HEK293 (cell line): ENCODE measurements at regions not wholly inside any gene's neighbourhood (a gene's known extent, or its start where the extent isn't known, plus 50 kb on each side); places are given as distances from the start of the nearest gene placed in this dataset.

Source experiments
- CTCF ChIA-PET: fragments of 350-600 bp; formaldehyde crosslinking; extraction: SDS; loops from one replicate; lab custom pipeline; 2021; ENCODE audit warnings: antibody characterized with exemption; lab: Yijun Ruan, JAX
- POLR2A ChIA-PET: fragments of 300-600 bp; formaldehyde crosslinking; extraction: SDS; loops from one replicate; lab custom pipeline; 2020; ENCODE audit warnings: antibody characterized with exemption, inconsistent platforms; lab: Yijun Ruan, JAX
- H3K27ac ChIP-seq: fragments of 200-500 bp; sonication (Bioruptor generic); 2 replicates; pipeline ENCODE4 v1.5.1; 2014; ENCODE audit warnings: low read depth, low read length, control low read depth, inconsistent platforms; ENCODE audit errors: extremely low read depth
- H3K36me3 ChIP-seq, 2 experiments: fragments of 200-500 bp in 1 of 2; sonication (Bioruptor generic) in 1 of 2; 1 replicate in 1 of 2; 2 replicates in 1 of 2; pipeline ENCODE4 v1.5.1; 2014 to 2017; ENCODE audit warnings: inconsistent platforms in 2 of 2, low read length in 2 of 2; ENCODE audit not compliant: control insufficient read depth in 2 of 2, insufficient read depth in 1 of 2
- H3K4me1 ChIP-seq: fragments of 200-500 bp; sonication (Bioruptor generic); 2 replicates; pipeline ENCODE4 v1.5.1; 2014; ENCODE audit warnings: mild to moderate bottlenecking, low read length, inconsistent platforms; ENCODE audit not compliant: control insufficient read depth, insufficient read depth
- H3K4me3 ChIP-seq: 2 replicates; pipeline ENCODE4 v1.5.1; 2011; ENCODE audit warnings: low read depth, mild to moderate bottlenecking, control low read depth, low read length, moderate library complexity
- H3K9me3 ChIP-seq: fragments of 200-500 bp; sonication (Bioruptor generic); 2 replicates; pipeline ENCODE4 v1.5.1; 2014; ENCODE audit warnings: low read depth, low read length, inconsistent platforms; ENCODE audit not compliant: control insufficient read depth, insufficient read depth
- BCL11A ChIP-seq: fragments of 450-650 bp; formaldehyde crosslinking; IDR thresholded peaks from 2 replicates; pipeline ENCODE4 v1.5.1; 2016; ENCODE audit warnings: low read depth, missing biosample characterization, missing genetic modification characterization
- GFI1B ChIP-seq: fragments of 450-650 bp; formaldehyde crosslinking; IDR thresholded peaks from 2 replicates; pipeline ENCODE4 v1.5.1; 2016; ENCODE audit warnings: missing biosample characterization, missing genetic modification characterization
- OVOL3 ChIP-seq: fragments of 450-650 bp; formaldehyde crosslinking; IDR thresholded peaks from 2 replicates; pipeline ENCODE4 v1.5.1; 2016; ENCODE audit warnings: missing biosample characterization, missing genetic modification characterization
- REPIN1 ChIP-seq: fragments of 450-650 bp; formaldehyde crosslinking; IDR thresholded peaks from 2 replicates; pipeline ENCODE4 v1.5.1; 2017; ENCODE audit warnings: missing biosample characterization, missing genetic modification characterization, low read depth
- SETDB1 ChIP-seq: IDR thresholded peaks from one replicate; pipeline ENCODE4 v1.6.1; 2017; ENCODE audit warnings: mild to moderate bottlenecking, low read length, moderate library complexity, mixed read lengths; ENCODE audit not compliant: insufficient read length
- YY1 ChIP-seq: fragments of 450-650 bp; formaldehyde crosslinking; IDR thresholded peaks from 2 replicates; pipeline ENCODE4 v1.5.1; 2018; ENCODE audit warnings: missing biosample characterization, missing genetic modification characterization
- ZEB2 ChIP-seq: fragments of 450-650 bp; formaldehyde crosslinking; IDR thresholded peaks from 2 replicates; pipeline ENCODE4 v1.5.1; 2016; ENCODE audit warnings: missing biosample characterization, missing genetic modification characterization
- ZNF202 ChIP-seq: fragments of 450-650 bp; formaldehyde crosslinking; IDR thresholded peaks from 2 replicates; pipeline ENCODE4 v1.5.1; 2016; ENCODE audit warnings: missing biosample characterization, missing genetic modification characterization, borderline replicate concordance
- ZNF223 ChIP-seq: fragments of 450-650 bp; formaldehyde crosslinking; IDR thresholded peaks from 2 replicates; pipeline ENCODE4 v1.5.1; 2016; ENCODE audit warnings: missing biosample characterization, missing genetic modification characterization
- ZNF23 ChIP-seq: fragments of 450-650 bp; formaldehyde crosslinking; IDR thresholded peaks from 2 replicates; pipeline ENCODE4 v1.5.1; 2016; ENCODE audit warnings: missing biosample characterization, missing genetic modification characterization, borderline replicate concordance
- ZNF324 ChIP-seq: fragments of 450-650 bp; formaldehyde crosslinking; IDR thresholded peaks from 2 replicates; pipeline ENCODE4 v1.5.1; 2016; ENCODE audit warnings: missing biosample characterization, missing genetic modification characterization
- ZNF354C ChIP-seq: fragments of 450-650 bp; formaldehyde crosslinking; IDR thresholded peaks from 2 replicates; pipeline ENCODE4 v1.5.1; 2016; ENCODE audit warnings: missing biosample characterization, missing genetic modification characterization, low read depth, borderline replicate concordance
- ZNF48 ChIP-seq: fragments of 450-650 bp; formaldehyde crosslinking; IDR thresholded peaks from 2 replicates; pipeline ENCODE4 v1.5.1; 2016; ENCODE audit warnings: missing biosample characterization, missing genetic modification characterization
- ZNF518A ChIP-seq: fragments of 450-650 bp; formaldehyde crosslinking; conservative IDR thresholded peaks from 2 replicates; pipeline ENCODE4 v1.5.1; 2016; ENCODE audit warnings: low read depth, missing biosample characterization, missing genetic modification characterization
- TF ChIP-seq, protein P1 (sequence below): fragments of 450-650 bp; formaldehyde crosslinking; IDR thresholded peaks from 2 replicates; pipeline ENCODE4 v1.5.0; 2017; ENCODE audit warnings: missing biosample characterization, missing genetic modification characterization, borderline replicate concordance
- TF ChIP-seq, protein P2 (sequence below): fragments of 450-650 bp; formaldehyde crosslinking; conservative IDR thresholded peaks from 2 replicates; pipeline ENCODE4 v1.5.1; 2016; ENCODE audit warnings: low read depth, missing biosample characterization, missing genetic modification characterization
- TF ChIP-seq, protein P3 (sequence below): fragments of 450-650 bp; IDR thresholded peaks from 2 replicates; pipeline ENCODE4 v1.5.1; 2018; ENCODE audit warnings: missing biosample characterization, missing genetic modification characterization

DNA sequence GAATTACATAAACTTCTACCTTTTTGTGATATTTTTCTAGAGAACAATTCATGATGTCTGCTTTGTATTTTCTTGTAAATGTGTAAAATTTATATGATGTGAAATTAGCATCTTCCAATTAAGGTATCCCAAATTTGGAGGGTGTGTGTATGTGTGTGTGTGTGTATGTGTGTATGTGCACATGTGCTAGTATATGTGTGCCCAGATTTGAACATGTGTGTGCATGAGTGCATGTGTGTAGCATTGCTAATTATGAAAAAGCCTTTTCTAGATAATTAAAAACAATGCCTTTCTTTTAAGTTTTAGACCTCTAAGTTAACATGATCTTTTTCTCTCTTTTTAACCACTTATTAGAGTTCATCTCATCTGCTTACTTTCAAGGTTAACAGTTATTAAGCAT is 208.0 kb upstream of the SPOPL start (continued):
- TF ChIP-seq, protein P1, sequence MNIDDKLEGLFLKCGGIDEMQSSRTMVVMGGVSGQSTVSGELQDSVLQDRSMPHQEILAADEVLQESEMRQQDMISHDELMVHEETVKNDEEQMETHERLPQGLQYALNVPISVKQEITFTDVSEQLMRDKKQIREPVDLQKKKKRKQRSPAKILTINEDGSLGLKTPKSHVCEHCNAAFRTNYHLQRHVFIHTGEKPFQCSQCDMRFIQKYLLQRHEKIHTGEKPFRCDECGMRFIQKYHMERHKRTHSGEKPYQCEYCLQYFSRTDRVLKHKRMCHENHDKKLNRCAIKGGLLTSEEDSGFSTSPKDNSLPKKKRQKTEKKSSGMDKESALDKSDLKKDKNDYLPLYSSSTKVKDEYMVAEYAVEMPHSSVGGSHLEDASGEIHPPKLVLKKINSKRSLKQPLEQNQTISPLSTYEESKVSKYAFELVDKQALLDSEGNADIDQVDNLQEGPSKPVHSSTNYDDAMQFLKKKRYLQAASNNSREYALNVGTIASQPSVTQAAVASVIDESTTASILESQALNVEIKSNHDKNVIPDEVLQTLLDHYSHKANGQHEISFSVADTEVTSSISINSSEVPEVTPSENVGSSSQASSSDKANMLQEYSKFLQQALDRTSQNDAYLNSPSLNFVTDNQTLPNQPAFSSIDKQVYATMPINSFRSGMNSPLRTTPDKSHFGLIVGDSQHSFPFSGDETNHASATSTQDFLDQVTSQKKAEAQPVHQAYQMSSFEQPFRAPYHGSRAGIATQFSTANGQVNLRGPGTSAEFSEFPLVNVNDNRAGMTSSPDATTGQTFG (tag by site-specific recombination): no peak
- TF ChIP-seq SETDB1 (no peak), ZNF202 (tag by site-specific recombination) (no peak), ZNF324 (no peak), OVOL3 (no peak)
- TF ChIP-seq, protein P2, sequence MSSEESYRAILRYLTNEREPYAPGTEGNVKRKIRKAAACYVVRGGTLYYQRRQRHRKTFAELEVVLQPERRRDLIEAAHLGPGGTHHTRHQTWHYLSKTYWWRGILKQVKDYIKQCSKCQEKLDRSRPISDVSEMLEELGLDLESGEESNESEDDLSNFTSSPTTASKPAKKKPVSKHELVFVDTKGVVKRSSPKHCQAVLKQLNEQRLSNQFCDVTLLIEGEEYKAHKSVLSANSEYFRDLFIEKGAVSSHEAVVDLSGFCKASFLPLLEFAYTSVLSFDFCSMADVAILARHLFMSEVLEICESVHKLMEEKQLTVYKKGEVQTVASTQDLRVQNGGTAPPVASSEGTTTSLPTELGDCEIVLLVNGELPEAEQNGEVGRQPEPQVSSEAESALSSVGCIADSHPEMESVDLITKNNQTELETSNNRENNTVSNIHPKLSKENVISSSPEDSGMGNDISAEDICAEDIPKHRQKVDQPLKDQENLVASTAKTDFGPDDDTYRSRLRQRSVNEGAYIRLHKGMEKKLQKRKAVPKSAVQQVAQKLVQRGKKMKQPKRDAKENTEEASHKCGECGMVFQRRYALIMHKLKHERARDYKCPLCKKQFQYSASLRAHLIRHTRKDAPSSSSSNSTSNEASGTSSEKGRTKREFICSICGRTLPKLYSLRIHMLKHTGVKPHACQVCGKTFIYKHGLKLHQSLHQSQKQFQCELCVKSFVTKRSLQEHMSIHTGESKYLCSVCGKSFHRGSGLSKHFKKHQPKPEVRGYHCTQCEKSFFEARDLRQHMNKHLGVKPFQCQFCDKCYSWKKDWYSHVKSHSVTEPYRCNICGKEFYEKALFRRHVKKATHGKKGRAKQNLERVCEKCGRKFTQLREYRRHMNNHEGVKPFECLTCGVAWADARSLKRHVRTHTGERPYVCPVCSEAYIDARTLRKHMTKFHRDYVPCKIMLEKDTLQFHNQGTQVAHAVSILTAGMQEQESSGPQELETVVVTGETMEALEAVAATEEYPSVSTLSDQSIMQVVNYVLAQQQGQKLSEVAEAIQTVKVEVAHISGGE (tag by site-specific recombination): no peak

GRCh38 chr2:138294451-138294850 is 207.1 kb upstream of the SPOPL start:
- TF ChIP-seq ZNF354C: no peak
- TF ChIP-seq ZNF223 (tag by site-specific recombination): no peak
- no peak for TF ChIP-seq GFI1B
- TF ChIP-seq ZNF48 (tag by site-specific recombination): no peak
- no peak for TF ChIP-seq YY1 (tag by site-specific recombination)
- no peak for TF ChIP-seq ZNF518A (tag by site-specific recombination)
- no peak for TF ChIP-seq ZEB2 (tag by site-specific recombination)
- TF ChIP-seq ZNF23 (tag by site-specific recombination): no peak
- TF ChIP-seq BCL11A (tag by site-specific recombination): no peak
- TF ChIP-seq, protein P3, sequence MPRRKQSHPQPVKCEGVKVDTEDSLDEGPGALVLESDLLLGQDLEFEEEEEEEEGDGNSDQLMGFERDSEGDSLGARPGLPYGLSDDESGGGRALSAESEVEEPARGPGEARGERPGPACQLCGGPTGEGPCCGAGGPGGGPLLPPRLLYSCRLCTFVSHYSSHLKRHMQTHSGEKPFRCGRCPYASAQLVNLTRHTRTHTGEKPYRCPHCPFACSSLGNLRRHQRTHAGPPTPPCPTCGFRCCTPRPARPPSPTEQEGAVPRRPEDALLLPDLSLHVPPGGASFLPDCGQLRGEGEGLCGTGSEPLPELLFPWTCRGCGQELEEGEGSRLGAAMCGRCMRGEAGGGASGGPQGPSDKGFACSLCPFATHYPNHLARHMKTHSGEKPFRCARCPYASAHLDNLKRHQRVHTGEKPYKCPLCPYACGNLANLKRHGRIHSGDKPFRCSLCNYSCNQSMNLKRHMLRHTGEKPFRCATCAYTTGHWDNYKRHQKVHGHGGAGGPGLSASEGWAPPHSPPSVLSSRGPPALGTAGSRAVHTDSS (tag by site-specific recombination): no peak
- no peak for TF ChIP-seq REPIN1 (tag by site-specific recombination)
- H3K36me3 ChIP-seq: no peaks in the 10 kb centered on the region
- no peak overlapping the region for H3K4me3 ChIP-seq
- H3K4me1 ChIP-seq: no peaks in the 10 kb centered on the region
- no peaks in the 10 kb centered on the region for H3K9me3 ChIP-seq
- H3K27ac ChIP-seq: no peak overlapping the region
- POLR2A ChIA-PET: no interaction called here
- CTCF ChIA-PET: no interaction called here
